SK-N-DZ (cell line): ENCODE measurements at regions not wholly inside any gene's neighbourhood (a gene's known extent, or its start where the extent isn't known, plus 50 kb on each side); places are given as distances from the start of the nearest gene placed in this dataset.

Experiments
- DNase-seq: peaks from one replicate; pipeline ENCODE4 v3.0.0-alpha.2; 2015; ENCODE audit warnings: low spot score

DNA sequence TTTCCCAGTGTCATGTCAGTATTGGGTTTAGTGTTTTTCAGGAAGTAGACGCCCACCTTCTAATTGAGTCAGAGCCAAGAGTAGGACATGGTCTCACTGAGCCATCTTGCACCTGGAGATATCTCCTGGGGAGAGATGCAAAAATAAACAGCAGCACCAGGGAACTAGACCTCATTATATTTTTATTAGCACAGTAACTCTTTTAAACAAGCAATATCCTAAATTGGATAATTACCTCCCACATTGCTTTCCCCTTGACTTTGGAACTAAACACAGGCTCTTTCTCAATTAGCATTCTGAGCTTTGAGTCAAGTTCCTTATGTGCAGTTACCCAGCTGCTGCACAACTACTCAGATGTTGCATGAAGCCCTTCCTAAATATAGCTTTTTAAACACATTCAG, 175.4 kb downstream of the IBTK start:
- DNase-seq, result no peak

DNA sequence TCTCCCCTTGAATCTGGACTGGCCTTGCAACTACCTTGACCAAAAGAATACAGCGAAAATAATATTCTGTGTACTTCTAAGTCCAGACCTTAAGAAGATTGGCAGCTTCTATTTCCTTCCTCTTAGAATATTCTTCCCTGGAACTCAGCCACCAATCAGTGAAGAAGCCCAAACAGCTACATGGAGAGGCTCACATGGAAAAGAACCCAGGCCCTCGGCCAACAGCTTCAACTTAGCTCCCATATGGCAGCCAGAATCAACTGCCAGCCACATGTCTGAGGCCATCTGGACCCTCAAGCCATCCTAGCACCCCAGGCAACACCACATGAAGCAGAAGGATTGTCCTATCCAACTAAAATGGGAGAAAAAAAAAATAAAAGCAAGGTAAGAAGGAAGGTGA, 178.8 kb downstream of the IBTK start:
- DNase-seq, result no peak

DNA sequence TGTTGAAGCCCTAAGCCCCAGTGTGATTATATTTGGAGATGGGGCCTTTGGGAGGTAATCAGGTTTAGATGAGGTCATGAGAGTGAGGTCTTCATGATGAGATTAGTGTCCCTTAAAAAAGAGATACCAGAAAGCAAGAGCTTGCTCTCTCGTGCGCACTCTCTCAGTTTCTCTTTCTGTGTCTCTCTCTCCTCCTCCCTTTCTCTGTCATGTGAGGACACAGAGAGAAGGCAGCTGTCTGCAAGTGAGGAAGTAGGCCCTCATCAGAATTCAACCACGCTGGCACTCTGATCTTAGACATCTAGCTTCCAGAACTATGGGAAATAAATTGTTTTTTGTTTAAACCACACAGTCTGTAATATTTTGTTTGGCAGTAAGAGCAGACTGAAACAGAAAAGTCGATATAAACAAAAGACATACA, 180.5 kb downstream of the IBTK start:
- peak; percentile 18 for DNase-seq

DNA sequence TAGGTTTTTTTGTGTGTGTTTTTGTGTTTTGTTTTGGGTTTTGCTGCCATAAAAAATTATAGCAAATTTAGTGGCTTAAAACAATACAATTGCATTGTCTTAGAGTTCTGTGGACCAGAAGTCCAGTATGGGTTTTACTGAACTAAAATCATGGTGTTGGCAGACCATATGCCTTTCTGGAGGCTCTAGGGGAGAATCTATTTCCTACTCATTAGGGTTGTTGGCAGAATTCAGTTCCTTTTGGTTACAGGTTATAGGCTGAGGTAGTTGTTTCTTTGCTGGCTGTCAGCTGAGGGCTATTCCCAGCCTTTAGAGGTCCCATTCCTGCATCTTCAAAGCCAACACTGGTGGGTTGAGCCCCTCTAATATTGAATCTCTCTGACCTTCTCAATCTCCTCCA, 181.3 kb downstream of the IBTK start:
- DNase-seq, result no peak

DNA sequence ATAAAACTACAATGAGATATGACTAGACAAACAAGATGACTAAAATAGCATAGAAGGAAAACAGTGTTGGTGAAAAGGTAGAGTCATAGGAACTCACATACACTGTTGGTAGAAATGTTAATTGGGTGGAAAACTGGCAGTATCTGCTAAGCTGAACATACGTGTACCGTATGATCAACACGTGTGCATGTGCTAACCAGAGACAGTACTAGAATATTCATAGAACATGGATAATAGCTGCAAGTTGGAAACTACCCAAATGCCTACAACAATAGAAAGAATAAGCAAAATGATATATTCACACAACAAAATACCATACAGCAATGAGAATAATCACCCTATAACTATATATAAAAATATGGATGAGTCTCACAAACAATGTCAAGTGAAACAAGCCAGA, 184.0 kb downstream of the IBTK start:
- no peak for DNase-seq

DNA sequence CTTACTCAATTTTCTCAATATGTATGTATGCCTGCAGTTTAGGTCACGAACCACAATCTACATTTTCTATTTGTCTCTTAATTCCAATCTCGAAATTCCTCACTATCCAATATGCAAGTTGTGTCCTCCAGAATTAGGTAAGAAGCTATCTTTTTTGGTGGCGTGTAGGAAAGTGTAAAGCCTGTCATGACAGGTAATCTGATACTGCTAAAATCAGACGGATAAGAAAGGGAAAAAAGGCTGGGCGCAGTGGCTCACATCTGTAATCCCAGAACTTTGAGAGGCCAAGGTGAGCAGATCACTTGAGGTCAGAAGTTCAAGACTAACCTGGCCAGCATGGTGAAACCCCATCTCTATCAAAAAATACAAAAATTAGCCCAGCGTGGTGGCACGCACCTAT, 185.3 kb downstream of the IBTK start:
- DNase-seq, result no peak

DNA sequence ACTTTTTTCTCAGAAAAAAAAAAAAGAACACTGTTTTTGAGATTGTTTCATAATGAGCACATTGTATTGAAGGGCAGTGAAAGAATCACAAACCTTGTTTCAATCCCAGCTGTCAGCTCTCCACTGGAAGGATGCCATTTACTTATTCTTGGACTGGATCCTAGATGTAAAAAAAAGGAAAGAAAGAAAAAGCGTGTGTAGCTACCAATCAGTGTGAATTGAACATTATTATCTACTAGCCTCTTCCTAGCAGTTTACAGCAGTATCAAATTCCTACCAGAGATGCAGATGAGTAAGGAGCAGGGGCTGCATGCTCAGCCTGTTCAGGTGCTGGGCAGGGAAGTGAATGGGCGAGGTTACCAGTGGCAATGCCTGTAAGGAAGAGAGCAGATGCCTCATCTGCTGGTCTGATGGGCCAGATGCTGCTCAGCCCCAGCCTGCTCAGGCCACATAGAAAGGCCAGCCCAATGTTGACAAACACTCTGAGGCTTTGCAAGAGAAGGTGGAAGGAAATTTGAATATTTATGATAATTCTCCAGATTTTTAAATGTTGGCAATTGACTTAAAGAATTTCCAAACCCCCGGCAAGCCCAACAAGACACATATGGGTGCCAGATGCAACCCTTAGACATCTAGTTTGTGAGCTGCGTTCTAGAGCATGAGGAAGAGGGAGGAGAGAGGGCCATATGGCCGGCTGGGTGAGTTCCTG, 189.5 kb downstream of the IBTK start:
- no peak for DNase-seq

DNA sequence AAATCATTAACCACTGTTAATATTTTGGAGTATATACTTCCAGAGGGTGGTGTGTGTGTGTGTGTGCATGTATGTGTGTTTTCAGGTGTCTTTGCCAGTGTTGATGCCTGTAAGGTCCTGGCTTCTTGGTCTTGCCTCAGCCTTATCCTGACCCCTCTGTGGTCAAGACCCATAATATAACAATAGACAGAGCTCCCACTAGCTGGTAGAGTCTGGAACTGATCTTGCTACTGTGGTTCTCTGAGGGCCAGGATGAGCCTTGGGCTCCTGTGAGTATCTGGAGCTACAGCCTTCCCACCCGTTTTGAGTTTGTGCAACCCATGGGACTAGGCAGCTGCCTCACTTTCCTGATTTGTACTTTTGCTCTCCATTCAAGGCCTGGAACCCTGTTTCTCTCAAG, 191.0 kb downstream of the IBTK start:
- DNase-seq, result no peak

DNA sequence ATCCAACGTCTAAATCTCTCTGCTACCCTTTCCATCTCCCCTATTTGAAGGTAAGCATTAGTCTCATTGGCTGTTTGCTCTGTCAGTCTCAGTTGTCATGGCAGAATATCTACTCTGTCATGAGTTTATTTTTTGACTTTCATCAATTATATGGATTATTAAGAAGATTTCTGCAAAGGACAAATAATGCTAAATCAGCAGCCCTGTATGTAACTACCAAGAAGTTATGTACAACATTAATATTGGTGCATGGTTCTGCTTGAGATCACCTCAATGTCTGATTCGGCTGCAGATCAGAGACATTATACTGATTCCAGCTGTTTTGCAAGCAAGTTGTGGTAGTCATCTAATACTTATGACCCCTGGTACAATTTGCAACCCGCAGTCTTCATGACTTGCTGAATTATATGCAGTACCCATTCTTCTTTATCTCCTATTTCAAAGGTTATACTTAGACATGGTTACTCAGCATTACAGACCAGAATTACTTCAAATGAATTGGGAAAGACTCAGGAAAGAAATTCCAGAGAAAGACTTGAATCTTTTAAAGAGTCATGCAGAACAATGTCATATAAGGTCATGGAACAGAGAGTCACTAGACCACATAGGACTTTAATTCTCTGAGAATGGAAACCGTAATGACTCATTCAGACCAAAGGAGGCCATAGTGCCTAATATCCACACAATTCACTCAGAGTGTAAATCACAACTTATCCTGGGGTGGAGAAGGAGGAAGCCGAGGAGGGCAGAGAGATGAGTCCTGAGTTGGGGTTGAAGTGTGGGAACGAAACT, 201.4 kb downstream of the IBTK start:
- no peak for DNase-seq

DNA sequence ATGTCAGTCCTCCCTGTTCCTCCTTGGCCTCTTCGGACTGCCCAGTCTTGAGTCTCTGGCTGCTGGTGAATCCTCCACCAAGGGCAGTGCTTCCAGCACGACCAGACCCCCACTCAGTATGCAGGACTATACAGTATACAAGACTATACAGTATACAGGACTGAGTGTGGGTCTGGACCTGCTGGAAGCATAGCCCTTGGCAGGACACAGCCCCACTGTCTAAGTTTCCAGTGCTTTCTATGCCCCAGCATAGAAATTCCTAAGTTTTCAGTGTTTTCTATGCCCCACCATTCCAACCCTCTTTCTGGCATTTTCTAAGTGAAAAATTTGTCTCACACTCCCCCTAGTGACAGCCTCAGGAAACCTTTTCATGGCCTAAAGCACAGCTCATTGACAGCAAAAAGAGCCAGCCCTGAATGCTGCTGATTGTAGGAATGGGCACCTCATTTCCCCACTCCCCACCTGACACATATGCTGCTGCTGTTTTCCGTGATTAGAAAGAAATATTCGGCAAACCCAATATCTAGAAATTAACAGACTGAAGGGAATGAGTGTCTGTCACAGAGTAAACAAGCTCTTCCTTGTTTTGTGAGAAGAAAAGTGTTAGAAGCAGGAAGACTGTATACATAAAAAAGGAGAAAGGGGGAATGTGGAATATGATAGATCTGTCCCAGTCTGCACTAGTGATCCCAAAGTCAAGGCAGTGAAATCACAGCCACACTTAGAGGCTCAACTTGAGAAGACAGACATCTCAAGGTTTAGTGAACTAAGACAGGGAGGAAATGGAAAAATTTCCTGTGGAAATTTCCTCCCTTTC, 206.9 kb downstream of the IBTK start:
- DNase-seq, result peak; percentile 49

DNA sequence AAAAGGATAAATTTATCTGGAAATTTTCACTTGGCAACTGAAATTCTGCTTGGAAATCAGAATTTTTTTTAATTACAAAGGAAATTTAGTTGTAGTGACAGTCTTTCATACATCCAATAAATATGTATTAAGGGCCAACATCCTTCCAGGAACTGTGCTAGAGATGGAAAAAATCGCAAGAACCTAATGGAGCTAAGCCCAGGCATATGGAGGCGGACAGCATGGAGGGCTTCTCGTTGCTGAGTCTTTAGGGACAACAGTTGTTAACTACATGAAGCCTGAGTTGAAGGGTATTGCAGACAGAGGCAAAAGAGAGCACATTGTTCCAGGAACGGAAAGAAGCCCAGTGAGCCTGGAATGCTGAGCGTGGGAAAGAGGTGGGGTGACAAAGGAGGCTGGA, 208.9 kb downstream of the IBTK start:
- DNase-seq, result no peak

DNA sequence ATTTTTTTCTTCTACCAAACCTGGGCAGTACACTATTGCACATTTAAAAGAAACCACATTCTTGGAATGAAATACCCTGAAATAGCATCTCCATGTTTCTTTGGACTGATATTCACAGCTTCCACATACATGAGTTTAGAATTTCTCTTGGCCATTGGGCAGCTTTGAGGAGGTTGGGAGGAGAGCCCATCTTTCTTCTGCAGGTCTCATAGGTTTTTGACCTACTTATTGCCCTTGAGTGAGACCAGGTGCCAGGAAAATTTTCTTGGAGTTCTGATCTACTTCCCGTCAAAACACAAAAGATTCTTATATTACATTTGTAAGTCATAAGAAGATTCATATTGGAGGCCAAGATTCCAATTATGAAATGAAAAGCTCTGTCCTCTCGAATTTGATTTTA, 212.0 kb downstream of the IBTK start:
- no peak for DNase-seq

DNA sequence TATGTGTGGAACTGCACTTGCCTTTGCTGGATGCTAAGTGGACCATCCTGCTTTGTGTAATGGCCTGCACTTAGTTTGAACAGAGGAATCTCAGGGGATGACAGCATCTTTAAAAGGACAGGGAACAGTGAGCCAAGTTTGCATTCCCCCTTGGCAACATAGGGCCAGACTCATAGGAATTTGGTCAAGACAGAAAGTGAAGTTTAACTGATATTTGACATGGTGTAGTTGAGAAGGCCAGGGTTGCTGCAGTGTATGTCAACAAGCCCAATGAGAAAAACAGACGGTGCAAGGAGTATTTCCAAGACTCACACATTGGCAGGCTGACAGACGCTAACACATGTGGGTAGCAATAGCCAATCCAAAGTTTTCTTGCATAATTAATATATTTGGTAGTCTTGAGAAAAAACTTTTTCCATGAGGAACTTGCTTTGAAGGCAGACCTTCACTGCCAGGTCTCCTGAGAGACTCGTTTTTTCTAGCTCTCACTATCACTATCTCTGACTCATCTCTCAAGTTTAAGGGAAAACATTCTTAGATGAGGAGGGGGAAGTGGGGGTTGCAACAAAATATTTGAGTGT, 213.8 kb downstream of the IBTK start:
- DNase-seq, result no peak

DNA sequence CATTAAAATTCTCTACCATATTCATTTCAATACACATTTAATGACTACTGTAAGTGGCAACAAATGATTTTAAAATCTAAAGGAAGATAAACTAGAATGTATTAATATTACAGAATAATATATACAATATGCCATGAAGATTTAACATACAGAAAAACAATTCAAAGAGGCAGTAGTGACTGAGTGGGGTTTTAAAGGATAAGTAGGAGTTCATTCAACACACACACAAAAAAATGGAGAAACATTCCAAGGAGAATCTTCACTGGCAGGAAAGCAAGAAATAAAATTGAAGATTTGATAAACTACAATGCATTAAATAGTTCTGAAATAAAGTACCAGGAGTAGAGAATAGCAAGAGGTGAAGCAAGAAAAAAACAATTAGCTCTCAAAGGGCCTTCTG, 215.1 kb downstream of the IBTK start:
- DNase-seq, result no peak

DNA sequence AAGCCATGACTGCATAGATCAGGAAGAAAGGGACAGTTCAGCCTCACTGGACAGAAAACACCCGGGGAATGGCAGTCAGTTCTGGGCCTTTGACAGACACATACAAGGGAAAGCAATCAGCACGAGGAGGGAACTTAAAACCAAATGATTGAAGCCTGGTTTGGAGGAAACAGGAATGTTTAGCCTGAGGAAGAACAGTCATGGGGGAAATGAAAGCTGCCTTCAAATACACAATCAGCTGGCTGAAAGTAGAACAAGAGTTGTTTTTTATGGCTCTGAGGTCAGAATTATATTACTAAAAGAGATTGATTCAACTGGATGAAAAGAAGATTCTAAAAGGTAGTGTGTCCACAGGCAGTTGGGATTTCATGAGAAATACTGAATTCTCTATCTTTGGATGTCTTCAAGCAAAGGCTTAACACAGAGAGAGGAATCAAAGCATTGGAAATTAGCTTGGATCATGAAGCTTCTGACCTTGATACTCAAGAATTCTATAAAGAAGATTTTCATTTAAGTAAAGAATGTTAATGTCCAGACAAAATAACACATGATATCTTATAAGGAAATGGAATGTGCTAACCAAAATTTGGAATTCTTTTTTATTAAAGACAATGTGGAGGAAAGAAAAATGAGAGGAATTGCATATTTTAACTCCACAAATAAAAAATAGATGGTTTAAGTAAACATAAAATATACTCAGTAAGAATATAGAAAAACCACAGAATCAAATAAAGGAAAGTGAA, 216.6 kb downstream of the IBTK start:
- DNase-seq, result no peak

DNA sequence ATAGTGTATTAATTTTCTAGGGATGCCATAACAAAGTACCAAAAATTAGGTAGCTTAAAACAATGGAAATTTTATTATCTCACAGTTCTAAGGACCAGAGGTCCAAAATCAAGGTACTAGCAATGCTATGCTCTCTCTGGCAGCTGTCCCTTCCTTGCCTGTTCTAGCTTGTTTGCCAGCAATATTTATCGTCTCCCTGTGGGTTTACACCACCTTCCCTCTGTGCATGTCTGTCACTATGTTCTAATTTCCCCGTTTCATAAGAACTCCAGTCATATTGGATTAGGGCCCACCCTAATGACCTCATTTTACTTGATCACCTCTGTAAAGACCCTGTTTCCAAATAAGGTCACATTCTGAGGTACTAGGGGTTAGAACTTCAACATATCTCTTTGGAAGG, 217.2 kb downstream of the IBTK start:
- no peak for DNase-seq

DNA sequence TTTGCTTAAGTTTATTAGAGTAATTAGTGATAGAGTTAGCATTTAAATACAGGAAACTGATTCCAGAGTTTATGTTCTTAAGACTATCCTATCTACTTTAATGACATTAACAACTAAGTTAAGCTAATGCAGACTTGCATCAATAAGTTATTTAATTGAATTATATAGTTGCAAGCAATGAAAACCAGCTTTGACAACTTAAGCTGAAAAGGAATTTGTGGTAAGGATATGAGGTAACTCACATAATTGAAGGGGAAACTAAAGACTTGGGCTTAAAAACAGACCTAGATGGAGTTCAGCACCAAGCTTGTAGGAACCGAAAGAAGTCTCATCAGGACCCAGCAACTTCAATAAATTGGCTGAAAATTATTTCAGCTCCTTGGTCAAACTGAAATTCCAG, 222.3 kb downstream of the IBTK start:
- no peak for DNase-seq

DNA sequence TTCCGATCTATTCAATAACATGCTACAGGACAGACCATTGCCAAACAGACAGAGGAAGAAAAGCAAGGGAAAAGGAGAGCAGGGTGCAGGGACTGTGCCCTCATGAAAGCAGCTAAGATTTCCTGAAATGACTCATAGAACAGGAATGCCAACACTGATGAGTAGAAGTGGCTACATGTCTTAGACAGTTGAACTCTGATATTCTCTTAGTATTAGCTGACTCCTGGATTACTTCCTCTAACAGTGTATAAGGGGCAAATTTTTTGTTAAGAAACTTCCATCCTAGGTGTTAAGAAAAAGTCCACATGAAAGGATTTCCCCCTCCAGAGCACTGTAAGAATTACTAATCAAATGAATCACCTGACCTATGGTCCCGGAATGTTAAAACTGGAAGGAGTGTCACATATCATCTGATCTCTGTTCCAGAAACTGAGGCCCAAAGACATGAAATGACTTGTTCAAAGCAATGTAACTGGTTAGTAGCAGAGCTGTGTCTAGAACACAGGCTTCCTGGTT, 224.9 kb downstream of the IBTK start:
- no peak for DNase-seq

DNA sequence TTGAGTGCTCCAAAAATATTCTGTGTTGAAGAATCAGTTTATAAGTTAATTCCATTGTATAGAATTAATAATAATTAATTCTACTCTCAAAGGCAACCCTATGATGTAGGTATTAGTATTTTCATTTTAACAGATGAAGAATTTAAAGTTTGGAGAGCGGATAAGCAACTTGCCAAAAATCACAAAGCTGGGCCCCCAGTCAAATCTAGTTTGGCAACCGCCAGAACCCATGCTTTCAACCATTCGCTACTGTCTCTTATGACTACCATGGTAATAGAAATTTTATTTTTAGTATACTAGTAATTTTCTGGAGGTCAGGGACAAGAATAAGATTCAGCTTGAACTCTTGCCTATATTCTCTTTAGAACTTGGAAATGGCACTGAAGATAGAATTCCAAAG, 229.8 kb downstream of the IBTK start:
- no peak for DNase-seq

DNA sequence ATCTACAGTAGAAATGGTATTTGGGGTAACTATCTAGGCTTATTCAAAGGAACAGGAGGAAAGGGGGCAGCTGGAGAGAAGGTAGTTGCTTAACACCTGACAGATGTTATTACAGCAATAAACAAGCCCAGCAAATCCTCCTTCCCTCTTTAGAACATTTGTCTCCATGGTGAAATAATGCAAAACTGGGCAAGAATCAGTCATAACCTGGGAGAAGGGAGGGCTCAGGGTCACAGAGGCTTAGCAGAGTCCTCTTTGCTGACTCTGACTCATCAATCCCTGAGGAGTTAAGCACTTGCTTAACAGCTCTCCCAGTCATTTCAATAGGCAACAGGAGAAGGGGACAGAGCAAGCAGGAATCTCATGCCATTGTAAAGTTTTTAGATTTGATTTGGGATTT, 230.3 kb downstream of the IBTK start:
- DNase-seq, result no peak

DNA sequence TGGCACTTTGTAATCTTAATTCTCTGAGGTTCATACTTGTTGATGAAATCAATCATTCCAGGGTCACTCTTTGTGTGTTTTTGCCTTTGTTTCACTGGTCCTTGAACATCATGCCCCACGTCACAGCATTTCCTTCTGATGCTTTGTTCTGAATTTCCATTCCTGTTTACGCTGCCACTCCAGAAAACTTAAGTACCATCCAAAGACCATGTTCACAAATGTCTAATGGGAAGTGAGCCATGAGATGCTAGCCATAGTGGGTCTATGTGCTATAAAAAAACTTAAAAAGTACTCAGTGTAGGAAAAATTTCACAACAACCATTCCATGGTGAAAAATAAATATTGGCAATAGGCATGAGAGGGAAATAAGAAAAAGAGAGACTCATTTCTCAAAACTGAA, 232.0 kb downstream of the IBTK start:
- DNase-seq, result no peak
